ENCODE measurements at regions not wholly inside any gene's neighbourhood (a gene's known extent, or its start where the extent isn't known, plus 50 kb on each side); places are given as distances from the start of the nearest gene placed in this dataset.
A peak's percentile ranks its signal among the peaks of the same experiment; 100 is the strongest.

DNA sequence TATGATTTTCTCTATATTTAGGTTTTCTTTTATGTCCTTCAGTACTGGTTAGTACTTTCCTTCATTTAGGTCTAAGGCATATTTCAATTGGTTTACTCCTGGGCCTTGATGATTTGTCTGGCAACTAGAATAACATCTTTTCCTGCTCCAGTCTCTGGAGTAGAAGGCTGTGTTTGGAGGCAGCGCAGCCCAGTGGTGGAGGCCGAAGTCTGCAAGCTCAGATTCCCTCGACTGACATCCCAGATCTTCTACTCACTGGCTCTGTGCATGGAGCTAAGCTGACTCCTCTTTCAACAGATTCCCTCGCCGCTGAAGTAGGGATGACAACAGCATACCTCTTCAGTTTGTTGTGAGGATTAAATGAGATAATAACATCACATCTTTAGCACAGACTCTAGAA is 141.0 kb downstream of the RAP2A start:
- no peak overlapping the region for H3K4me3 Mint-ChIP-seq
- TF ChIP-seq, protein P1, sequence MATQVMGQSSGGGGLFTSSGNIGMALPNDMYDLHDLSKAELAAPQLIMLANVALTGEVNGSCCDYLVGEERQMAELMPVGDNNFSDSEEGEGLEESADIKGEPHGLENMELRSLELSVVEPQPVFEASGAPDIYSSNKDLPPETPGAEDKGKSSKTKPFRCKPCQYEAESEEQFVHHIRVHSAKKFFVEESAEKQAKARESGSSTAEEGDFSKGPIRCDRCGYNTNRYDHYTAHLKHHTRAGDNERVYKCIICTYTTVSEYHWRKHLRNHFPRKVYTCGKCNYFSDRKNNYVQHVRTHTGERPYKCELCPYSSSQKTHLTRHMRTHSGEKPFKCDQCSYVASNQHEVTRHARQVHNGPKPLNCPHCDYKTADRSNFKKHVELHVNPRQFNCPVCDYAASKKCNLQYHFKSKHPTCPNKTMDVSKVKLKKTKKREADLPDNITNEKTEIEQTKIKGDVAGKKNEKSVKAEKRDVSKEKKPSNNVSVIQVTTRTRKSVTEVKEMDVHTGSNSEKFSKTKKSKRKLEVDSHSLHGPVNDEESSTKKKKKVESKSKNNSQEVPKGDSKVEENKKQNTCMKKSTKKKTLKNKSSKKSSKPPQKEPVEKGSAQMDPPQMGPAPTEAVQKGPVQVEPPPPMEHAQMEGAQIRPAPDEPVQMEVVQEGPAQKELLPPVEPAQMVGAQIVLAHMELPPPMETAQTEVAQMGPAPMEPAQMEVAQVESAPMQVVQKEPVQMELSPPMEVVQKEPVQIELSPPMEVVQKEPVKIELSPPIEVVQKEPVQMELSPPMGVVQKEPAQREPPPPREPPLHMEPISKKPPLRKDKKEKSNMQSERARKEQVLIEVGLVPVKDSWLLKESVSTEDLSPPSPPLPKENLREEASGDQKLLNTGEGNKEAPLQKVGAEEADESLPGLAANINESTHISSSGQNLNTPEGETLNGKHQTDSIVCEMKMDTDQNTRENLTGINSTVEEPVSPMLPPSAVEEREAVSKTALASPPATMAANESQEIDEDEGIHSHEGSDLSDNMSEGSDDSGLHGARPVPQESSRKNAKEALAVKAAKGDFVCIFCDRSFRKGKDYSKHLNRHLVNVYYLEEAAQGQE (IDR thresholded peaks at IDR 0.05; ENCODE audit: unreplicated experiment), result no peak
- TF ChIP-seq, protein P2, sequence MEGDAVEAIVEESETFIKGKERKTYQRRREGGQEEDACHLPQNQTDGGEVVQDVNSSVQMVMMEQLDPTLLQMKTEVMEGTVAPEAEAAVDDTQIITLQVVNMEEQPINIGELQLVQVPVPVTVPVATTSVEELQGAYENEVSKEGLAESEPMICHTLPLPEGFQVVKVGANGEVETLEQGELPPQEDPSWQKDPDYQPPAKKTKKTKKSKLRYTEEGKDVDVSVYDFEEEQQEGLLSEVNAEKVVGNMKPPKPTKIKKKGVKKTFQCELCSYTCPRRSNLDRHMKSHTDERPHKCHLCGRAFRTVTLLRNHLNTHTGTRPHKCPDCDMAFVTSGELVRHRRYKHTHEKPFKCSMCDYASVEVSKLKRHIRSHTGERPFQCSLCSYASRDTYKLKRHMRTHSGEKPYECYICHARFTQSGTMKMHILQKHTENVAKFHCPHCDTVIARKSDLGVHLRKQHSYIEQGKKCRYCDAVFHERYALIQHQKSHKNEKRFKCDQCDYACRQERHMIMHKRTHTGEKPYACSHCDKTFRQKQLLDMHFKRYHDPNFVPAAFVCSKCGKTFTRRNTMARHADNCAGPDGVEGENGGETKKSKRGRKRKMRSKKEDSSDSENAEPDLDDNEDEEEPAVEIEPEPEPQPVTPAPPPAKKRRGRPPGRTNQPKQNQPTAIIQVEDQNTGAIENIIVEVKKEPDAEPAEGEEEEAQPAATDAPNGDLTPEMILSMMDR (conservative IDR thresholded peaks at IDR 0.05; ENCODE audit: low read depth in 2 of 2), result peak; percentile 68 to 80
- Histone ChIP-seq H3F3A (replicated peaks; ENCODE audit: low read depth) (no peaks in the 10 kb centered on the region), H4K20me1 (replicated peaks; ENCODE audit: insufficient read depth) (no peaks in the 10 kb centered on the region), H2AFZ (peak overlapping the region; percentile 54), H3K27me3 (ENCODE audit: insufficient read depth) (no peaks in the 10 kb centered on the region), H3K79me2 (replicated peaks; ENCODE audit: insufficient read depth) (no peaks in the 10 kb centered on the region), H3K4me2 (no peak overlapping the region), H3K27ac (ENCODE audit: low read depth) (no peak overlapping the region), H3K4me3 (no peak overlapping the region), H3K9me2 (ENCODE audit: insufficient read depth) (peaks cover 3% of the 10 kb centered on the region; the same call in 1 of the 2 replicates), H3K36me3 (ENCODE audit: insufficient read depth) (no peaks in the 10 kb centered on the region), H3K4me1 (ENCODE audit: insufficient read depth) (peaks cover 13% of the 10 kb centered on the region)
- DNase-seq (ENCODE audit: low spot score) (peak; percentile 78), ATAC-seq (peak; percentile 96)
- H3K9me3 Mint-ChIP-seq, result no peaks in the 10 kb centered on the region
- H3K27ac Mint-ChIP-seq, result no peak overlapping the region
- no peaks in the 10 kb centered on the region for H3K36me3 Mint-ChIP-seq (ENCODE audit: low read depth)
- H3K27me3 Mint-ChIP-seq (ENCODE audit: insufficient read depth, low read depth, poor library complexity), result peaks cover 3% of the 10 kb centered on the region
- peaks cover 15% of the 10 kb centered on the region for H3K4me1 Mint-ChIP-seq

DNA sequence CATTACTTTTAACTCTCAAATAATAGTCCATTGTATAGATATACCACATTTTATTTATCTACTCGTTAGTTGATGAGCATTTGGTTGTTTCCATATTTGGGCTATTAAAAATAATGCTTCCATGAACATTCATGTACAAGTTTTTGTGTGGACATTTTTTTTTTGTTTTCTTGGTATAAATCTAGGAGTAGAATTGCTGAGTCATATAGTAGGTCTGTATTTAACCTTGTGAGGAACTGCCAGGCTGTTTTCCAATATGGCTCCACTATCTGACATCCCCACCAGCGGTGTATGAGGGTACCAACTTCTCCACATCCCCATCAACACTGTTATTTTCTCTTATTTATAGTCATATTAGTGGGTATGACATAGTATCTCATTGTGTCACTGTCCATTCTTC is 143.1 kb downstream of the RAP2A start:
- Histone ChIP-seq H3K4me1 (ENCODE audit: insufficient read depth) (no peaks in the 10 kb centered on the region), H4K20me1 (replicated peaks; ENCODE audit: insufficient read depth) (no peaks in the 10 kb centered on the region), H3K79me2 (replicated peaks; ENCODE audit: insufficient read depth) (no peaks in the 10 kb centered on the region), H3K4me3 (no peak overlapping the region), H3K36me3 (ENCODE audit: insufficient read depth) (no peaks in the 10 kb centered on the region), H3K4me2 (no peak overlapping the region), H3F3A (replicated peaks; ENCODE audit: low read depth) (no peaks in the 10 kb centered on the region), H3K9me2 (ENCODE audit: insufficient read depth) (peaks cover 7% of the 10 kb centered on the region; the same call in 1 of the 2 replicates), H2AFZ (no peak overlapping the region), H3K27ac (ENCODE audit: low read depth) (no peak overlapping the region), H3K27me3 (ENCODE audit: insufficient read depth) (no peaks in the 10 kb centered on the region)
- Mint-ChIP-seq H3K4me3 (no peak overlapping the region), H3K36me3 (ENCODE audit: low read depth) (no peaks in the 10 kb centered on the region), H3K4me1 (peaks cover 3% of the 10 kb centered on the region; the same call in 2 of the 3 replicates), H3K27me3 (ENCODE audit: insufficient read depth, low read depth, poor library complexity) (no peaks in the 10 kb centered on the region), H3K27ac (no peak overlapping the region), H3K9me3 (no peaks in the 10 kb centered on the region)
- TF ChIP-seq, protein P2 (conservative IDR thresholded peaks at IDR 0.05; ENCODE audit: low read depth in 2 of 2), result no peak
- no peak for TF ChIP-seq NANOG (IDR thresholded peaks at IDR 0.05; ENCODE audit: borderline replicate concordance)
- no peak for TF ChIP-seq CREB1 (CRISPR knock-in tag; IDR thresholded peaks at IDR 0.05; ENCODE audit: low read depth)
- TF ChIP-seq, protein P1 (IDR thresholded peaks at IDR 0.05; ENCODE audit: unreplicated experiment), result no peak
- TF ChIP-seq ZNF114 (CRISPR knock-in tag; IDR thresholded peaks at IDR 0.05), result no peak
- ATAC-seq (no peak), DNase-seq (ENCODE audit: low spot score) (no peak)
